Pulmonary artery endothelial cell (primary cell): ENCODE measurements at regions not wholly inside any gene's neighbourhood (a gene's known extent, or its start where the extent isn't known, plus 50 kb on each side); places are given as distances from the start of the nearest gene placed in this dataset.
A peak's percentile ranks its signal among the peaks of the same experiment; 100 is the strongest.
"Not testable (repeated sequence)": the region's sequence is repeated elsewhere in the genome, so short reads cannot be mapped to it uniquely, and the experiment has no call there.

Source experiments
- DNase-seq: peaks from one replicate; pipeline ENCODE4 v3.0.0-alpha.2; 2011; ENCODE audit warnings: low read depth, low spot score

DNA sequence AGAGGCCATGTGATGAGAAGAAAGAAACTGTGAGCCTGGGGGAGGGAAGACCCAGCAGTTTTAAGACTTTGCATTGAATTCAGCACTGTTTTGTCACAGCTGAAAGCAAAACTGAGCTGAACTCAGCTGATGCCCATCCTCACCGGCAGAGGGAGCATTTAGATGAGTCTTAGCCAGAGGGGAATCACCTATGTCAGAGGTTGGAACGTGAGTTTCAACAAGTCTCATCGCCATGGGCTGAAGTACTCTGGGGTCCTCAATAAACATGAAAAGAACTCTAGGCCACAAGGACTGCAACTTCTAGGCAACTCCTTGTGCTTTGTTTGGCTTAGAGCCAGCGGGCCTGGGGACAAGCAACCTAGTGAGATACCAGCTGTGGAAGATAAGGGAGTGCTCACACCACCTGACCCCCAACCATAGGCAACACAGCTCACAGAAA, 324.5 kb downstream of the TBL1XR1 start:
- DNase-seq, result peak; percentile 7

DNA sequence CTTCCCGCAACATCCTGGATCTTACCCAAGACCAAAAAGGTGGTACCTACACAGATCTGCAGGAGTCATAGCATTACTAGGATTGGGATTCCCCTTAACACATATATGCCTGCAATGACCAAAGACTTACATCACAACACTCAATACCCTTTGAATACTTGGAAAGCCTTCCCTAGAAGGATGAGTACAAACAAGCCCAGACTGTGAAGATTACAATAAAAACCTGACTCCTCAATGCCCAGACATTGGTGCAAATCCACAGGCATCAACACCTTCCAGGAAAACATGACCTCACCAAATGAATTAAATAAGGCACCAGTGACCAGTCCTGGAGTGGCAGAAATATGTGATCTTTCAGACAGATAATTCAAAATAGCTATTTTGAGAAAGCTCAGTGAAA, 326.8 kb downstream of the TBL1XR1 start:
- no peak for DNase-seq

DNA sequence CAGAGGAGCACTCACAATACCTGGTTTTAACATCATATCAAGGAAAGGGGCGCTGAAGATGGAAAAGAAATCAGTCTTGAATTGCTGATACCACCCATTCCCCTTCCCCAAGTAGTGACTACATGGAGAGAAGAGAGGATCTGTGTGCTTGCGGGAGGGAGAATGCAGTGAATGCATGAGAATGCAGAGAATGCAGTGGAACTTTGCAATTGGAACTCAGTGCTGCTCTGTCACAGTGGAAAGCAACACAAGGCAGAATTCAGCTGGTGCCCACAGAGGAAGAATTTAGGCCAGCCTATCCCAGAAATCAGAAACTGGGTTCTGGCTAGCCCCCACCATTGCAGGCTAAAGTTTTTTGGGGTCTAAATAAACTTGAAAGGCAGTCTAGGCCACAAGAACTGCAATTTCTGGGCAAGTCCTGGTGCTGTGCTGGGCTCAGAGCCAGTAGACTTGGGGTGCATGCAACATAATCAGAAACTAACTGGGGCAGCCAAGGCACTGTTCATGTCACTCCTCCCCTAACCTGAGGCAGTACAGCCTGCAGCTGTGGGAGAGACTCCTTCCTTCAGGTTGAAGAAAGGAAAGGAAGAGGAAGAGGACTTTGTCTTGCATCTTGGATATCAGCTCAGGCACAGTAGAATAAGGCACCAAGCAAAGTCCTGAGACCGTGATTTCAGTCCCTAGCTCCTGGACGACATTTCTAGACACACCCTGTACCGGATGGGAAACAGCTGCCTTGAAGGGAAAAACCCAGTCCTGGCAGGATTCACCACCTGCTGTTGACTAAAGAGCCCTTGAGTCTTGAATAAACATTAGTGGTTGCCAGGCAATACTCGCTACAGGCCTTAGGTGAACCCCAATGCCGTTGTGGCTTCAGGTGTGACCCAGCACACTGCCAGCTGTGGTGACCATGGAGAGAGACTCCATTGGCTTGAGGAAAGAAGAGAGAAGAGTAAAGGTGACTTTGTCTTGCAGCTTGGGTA, 329.3 kb downstream of the TBL1XR1 start:
- no peak for DNase-seq

DNA sequence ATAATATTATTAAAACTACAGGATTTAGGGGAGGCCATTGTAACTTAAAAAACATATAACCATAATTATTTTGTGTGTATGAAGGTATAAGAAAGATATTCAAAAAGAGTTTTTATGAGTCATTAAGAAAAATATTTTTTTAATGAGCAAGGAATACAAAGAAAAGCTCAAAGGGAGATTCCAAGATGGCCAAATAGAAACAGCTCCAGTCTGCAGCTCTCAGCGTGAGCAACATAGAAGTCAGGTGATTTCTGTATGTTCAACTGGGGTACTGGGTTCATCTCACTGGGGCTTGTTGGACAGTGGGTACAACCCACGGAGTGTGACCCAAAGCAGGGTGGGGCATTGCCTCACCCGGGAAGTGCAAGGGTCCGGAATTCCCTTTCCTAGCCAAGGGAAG, 336.1 kb downstream of the TBL1XR1 start:
- no peak for DNase-seq

DNA sequence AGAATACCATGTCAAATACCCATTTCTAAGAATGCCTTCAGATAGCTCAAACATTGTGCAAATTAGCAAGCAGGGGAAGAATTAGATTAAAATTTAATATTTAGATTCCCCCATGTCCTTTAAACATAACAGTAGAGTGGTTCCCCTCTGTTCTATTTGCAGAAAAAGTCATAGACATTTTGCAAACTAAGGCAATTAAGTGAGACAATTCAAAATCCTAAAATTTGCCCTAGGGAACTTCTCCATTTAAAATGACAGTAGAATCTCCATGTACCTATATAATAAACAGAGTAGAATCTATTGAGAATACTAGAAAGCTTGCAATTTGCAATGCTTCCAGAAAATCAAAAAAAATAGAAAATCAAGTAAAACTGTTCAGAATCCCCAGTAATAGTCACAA, 340.6 kb downstream of the TBL1XR1 start:
- no peak for DNase-seq

DNA sequence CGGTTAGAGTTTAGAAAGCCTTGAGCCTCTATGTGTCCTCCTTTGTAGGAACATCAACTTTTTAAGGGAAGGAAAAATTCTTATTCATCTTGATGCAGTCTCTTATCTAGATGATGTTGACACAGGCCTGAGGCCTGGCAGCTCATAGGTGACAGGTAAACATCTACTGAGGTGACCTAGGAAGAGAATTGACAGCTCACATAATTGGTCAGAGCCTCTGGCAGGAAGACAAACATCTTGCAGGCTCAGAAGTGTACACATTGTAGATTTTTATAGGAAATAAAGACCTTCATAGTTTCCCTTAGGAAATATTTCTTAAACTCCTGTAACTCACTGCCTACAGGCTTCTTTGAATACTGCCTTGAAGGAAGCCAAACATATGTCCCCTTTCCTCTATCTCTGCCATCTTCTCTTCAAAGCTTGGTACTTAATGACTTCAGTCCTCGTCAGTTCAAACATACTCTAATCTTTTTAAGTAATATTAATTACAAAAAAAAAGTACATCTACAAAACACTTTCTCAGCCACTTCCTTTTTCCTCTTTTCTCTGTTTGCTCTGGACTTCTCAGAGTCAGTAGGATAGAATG, 341.3 kb downstream of the TBL1XR1 start:
- DNase-seq, result no peak

DNA sequence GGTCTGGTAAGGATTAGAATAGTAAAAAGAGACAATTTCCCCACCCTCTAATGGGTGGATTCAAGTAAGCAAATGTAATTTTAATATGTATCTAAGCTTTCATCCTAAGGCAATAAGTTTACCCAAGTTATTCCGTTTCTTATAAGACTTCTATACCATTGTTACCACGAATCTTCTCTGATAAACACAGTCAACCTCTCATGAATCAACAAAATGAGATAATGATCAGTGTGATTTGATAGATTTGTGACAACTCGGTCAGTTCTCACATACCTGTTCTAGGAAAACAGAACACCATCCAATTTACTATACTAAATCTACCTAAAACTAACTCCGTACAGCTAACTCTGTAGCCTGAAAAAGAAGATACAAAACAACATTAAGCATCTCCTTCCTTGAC, 342.1 kb downstream of the TBL1XR1 start:
- no peak for DNase-seq

DNA sequence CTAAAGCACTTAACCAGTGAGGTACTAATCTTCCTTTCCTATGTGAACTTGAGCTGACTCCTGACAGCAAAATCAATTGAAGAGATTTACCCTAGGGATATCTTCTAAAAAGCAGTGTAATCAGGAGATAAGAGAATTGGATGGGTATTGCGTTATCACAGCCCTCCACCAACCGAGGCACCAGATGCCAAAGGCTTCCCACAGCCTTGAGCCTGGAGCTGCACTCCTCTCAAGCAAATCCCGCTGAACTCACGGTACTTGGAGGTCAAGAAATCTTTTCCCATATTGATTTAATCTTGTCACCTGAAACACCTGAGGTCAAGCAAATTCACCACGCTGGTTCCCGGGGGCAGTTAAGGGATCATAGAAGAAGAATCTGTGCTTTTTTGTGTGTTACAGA, 346.8 kb downstream of the TBL1XR1 start:
- DNase-seq, result no peak

DNA sequence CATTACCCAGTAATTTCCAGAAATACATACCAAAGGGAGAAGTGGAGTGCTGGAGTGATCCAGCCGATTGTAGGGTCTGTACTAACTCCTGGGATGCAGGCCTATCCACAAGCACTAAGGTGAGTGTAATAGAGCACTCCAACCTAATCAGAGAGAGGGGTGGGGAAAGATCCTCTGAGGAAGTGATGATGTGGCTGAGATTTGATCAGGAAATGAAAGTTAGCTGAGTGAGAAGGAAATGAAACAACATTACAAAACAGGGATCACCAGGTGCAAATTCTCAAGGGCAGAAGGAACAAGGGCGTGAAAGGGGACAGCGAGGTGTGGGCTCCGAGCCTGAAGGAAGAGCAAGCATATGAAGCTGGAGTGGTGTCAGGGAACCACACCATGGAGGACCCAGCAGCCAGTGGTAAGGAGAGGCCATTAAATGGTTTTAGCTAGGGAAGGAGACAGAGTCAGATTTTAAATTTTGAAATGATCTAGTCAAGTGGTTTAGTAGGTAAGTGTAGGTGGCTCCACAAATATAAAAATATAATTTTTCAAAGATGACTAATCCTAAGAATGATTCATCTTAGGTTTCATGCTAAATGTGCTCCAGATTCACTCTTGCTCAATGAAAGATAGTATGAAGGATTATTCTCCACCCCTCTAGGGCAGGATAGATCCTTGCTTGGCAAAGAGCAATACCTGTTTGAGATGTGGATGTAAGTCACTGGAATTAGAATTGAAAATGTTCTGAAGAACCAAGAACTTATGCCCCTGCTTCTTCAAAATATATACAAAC, 348.7 kb downstream of the TBL1XR1 start:
- DNase-seq, result no peak

DNA sequence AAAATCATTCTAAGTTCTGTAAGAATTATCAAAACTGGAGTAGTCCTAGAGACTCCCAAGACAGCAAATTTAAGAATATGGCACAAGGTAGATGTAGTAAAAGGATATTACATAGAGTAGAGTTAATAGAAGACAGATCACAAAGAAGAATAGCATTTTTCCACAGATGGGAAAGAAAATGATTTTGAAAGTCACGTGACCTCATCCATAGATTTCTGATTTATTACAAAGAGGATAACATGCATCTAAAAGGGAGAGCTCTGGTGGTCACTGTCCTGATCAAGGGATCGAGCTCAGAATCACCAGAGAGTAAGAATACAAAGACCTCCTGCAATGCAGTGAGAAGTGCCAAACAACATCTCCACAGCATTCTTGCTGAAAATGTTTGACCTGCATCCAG, 354.4 kb downstream of the TBL1XR1 start:
- DNase-seq, result no peak

DNA sequence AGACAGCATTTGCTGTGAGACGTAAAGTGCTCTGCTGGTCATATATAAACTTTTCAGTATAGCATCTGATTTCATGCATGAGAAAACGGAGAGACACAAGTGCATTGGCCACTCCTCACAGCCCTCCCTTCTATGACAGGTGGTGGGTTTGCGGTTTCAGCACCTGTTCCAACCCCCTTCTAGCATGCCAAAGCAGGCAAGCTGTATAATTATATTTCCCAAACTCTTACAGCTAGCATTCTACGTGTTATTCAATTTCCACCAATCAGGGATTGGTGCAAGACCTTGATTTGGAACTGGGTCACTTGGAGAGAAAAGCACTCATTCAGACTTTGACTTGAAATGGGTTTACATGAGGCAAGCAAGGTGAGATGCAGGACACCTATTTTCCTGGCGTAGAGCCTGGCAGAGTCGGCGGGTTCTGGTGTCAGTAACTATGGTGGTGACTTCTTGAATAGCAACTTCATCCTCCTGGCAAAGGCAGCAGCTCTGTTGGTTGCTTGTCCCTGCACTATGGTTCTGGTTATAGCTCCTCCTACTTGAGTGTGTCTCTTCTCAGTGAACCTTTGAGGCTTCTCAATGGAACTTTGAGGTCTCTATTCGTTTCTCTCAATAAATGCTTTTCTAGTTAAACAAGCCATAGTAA, 356.5 kb downstream of the TBL1XR1 start:
- no peak for DNase-seq

DNA sequence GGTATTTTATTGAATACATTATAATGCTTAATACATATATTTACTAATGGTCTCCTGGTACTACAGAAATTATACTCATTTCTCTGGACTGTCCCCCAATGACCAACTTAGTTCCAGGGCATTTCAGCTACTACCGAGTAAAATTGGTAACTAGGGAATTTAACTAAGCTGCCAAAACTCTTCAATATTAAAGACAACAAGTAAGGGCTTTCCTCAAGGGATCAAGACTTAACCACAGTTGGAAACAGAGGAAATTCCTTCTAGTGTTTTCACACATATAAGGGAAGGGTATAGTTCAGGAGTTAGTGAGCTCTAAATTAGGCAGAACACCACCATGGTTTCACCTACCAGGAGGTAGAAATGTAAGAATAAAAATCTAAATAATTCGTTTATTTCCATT, 357.4 kb downstream of the TBL1XR1 start:
- no peak for DNase-seq

DNA sequence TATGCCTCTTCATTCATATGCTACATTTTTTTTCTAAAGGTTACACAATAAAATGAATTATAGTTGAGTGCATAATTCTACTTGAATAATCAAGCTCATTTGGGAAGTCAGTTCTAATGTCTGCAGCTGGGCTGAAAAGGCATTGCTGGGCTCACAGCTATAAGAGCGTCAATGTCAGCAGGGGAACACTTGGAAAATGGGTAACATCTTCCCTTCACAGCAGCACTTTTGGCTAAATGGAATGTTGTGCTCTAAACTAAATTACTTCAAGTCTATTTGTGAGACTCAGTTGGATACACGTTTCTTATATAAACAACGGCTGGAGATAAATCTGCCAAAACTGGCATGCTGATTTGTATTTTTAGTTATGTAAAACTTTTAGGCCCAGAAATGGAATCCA, 357.8 kb downstream of the TBL1XR1 start:
- DNase-seq, result no peak

DNA sequence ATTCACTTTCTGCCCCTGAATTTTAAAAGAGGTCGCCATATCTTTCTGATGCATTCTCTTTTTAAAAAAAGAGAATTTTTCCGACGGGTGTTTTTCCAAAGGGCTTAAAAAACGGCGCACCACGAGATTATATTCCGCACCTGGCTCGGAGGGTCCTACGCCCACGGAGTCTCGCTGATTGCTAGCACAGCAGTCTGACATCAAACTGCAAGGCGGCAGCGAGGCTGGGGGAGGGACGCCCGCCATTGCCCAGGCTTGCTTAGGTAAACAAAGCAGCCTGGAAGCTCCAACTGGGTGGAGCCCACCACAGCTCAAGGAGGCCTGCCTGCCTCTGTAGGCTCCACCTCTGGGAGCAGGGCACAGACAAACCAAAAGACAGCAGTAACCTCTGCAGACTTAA, 370.0 kb downstream of the TBL1XR1 start:
- not testable (repeated sequence) for DNase-seq

DNA sequence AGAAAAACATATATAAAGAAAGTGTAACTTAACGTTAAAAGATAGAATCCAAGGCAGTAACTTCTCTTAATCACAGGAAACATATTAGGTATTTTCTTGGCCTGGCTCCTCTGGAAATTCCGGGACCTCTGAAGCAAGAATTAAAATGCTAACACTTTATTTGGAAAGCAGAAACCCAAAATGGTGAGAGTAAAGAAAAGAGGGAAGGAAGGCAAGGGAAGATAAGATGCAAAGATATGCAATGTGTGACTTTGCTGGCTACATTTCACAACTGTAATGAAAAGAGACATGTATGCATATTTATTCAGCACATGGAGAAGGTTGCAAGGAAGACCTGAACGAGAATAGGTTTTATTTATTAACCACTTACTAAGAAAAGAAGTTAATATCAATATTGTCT, 372.5 kb downstream of the TBL1XR1 start:
- no peak for DNase-seq

DNA sequence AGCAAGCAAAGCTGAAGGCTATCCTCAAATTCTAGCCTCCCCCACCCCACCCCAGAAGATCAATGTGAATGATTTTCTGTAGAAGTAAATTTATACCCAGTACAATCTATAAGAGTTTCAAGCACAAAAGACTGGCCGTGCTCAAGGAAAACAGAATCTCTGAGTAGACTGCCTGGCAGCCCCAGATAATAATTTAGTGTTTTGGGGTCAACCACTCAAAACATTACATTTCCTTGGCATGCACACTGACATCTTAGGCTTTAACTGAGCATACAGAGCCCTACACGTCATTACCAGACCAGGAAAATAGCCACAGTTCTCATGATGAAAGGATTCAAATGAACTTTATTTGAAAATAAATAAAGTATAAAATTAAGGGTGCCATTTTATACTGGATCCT, 376.5 kb downstream of the TBL1XR1 start:
- no peak for DNase-seq

DNA sequence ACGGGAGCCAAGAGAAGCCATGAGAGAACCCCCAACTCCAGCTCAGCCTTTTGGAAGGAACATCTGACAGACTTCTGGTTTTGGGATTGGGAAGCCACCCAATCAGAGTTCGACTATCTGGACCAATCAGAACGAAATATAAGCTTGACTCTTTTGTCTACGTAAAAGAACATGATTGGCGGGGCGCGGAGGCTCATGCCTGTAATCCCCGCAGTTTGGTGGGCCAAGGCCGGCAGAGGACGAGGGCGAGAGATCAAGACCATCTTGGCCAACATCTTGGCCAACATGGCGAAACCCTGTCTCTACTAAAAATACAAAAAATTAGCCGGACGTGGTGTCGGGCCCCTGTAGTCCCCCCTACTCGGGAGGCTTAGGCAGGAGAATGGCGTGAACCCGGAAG, 380.3 kb downstream of the TBL1XR1 start:
- no peak for DNase-seq

DNA sequence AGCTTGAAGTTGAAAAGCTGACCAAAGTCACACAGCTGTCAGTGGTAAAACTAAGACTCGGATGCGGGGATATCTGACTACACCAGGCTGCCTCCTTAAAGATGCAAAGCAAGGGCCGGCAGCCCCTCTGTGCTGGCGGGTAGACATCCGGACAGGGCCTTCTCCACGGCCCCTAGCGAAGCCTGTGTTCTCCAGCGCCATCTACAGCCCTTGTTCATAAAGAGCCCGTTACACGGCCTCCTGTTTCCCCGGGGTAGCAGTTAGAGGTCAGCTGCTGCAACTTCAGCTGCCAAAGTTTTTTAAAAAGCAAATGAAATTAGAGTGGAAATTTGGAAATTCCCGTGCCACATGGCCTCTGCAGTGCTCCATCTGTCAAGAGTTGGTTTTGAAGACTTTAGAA, 383.0 kb downstream of the TBL1XR1 start:
- no peak for DNase-seq

DNA sequence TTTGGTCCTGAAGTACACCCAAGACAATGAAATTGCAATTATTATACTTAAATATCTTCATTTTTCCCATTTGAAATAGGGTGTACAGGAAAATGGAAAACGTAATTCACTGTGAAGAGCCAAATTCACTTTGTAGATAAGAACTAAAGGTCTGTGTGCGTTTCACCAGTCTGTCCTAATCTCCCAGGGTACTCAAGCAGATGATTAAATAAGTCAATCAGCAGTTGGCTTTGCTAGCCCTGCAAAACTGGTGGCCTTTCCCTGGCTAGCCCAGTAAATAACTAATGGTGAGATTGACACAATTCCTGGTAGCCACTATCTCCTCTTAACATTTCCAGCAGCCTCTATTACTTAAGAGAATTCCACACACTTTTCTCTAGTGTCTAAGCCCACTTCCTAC, 389.3 kb downstream of the TBL1XR1 start:
- no peak for DNase-seq

DNA sequence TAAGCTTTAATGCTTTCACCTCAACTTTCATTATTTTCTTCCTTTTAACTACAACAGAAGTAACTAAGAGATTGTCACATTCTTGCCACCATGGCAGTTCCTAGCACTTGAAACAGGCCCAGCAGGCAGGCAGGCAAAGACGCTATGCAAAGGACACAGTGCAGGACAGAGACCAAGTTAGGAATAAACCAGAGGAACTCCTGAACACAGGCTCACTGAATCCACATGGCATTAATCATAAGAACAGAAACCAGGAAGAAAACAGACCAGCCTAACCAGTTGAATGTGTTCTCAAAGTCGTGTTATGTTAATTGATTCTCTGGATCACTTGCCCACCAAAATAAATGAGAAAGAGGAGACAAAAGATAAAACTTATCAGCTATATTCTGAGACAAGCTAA, 397.6 kb downstream of the TBL1XR1 start:
- DNase-seq, result no peak

DNA sequence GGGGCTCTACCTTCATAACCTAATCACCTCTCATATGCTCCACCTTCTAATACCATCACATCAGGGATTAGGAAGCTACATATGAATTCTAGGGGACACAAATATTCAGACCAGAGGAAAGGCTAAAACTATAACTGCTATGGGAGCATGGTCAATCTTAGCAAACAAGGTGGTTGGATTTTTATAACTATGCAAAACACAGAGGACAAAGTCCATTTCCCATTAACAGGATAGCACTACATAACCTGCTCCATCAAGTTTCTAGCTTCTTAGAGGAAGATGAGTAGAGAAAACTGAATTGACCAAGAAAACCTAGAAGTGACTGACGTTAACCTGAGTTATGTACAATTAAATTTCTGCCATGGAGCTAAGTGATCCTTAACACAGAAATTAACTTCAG, 398.6 kb downstream of the TBL1XR1 start:
- no peak for DNase-seq

DNA sequence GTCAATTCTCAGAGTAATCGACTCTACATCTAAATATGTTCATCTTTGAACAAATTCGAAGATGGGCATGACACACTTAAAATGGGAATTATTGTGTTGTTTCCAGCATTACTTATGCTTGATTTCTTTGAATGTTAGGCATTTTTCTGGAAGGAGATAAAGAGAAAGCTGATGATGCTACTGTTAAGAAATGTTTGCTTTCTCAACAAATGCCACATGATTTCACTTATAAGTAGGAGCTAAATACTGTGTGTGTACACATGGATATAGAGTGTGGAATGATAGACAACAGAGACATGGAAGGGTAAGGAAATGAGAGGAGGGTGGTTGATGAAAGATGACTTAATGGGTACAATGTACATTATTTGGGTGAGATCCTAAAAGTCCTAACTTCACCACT, 400.9 kb downstream of the TBL1XR1 start:
- no peak for DNase-seq
